DMS53 (cell line): ENCODE measurements at regions not wholly inside any gene's neighbourhood (a gene's known extent, or its start where the extent isn't known, plus 50 kb on each side); places are given as distances from the start of the nearest gene placed in this dataset.
"Not testable (repeated sequence)": the region's sequence is repeated elsewhere in the genome, so short reads cannot be mapped to it uniquely, and the experiment has no call there.

Experiments
- DNase-seq: peaks from one replicate; lab custom pipeline; 2025; lab: John Stamatoyannopoulos, UW

- no peak for DNase-seq
These were observed 124.2 kb downstream of the GALR1 start for GRCh38 chr18:77373730-77374445.

GRCh38 chr18:77374446-77374805 lies 124.8 kb downstream of the GALR1 start:
- no peak for DNase-seq

- no peak for DNase-seq
These were observed 126.5 kb downstream of the GALR1 start for GRCh38 chr18:77376043-77376732.

- DNase-seq, result no peak
These were observed 127.1 kb downstream of the GALR1 start for GRCh38 chr18:77376733-77377094.

- no peak for DNase-seq
These were observed 128.2 kb downstream of the GALR1 start for GRCh38 chr18:77377813-77378212.

- DNase-seq, result no peak
These were observed 130.4 kb downstream of the GALR1 start for GRCh38 chr18:77379976-77380509.

DNA sequence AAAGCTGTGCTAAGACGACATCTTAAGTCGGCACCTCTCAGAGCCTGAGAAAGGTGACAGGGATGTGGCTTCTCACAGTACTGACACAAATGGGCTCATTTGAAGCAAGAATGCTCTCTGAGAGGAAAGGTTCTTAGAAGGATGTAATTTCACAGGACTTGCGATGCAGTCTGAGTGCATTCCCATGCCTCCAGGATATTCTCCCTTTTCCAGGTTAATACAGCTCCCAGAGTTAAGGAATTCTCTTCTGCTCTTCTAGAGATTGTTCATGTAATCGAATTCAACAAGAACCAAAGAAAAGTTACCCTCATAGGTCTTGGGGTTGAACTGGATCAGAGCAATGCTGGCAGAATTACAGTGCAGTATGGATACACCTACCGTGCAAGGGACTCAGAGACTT lies 131.0 kb downstream of the GALR1 start:
- no peak for DNase-seq

- DNase-seq, result no peak
These were observed 142.7 kb downstream of the GALR1 start for GRCh38 chr18:77392321-77392720.

GRCh38 chr18:77393519-77393918 lies 143.9 kb downstream of the GALR1 start:
- DNase-seq, result no peak

DNA sequence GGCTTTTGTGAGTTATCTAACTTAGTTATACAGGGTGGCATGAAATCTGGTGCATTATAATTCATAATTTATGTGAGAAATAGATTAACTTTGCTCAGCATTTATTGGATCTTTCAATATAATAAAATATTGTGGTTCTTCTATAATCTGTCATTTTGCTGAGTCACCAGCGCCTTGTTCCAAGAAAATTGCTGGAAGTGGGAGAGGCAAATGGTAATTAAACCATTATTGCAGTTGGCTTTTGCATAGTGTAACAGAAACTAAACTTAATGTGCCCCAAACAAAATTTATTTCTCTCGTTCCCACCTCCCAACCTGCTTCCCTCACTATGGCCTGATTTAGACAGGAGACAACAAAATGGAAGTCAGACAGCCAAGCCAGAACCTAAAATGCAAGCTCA lies 146.3 kb downstream of the GALR1 start:
- no peak for DNase-seq

DNA sequence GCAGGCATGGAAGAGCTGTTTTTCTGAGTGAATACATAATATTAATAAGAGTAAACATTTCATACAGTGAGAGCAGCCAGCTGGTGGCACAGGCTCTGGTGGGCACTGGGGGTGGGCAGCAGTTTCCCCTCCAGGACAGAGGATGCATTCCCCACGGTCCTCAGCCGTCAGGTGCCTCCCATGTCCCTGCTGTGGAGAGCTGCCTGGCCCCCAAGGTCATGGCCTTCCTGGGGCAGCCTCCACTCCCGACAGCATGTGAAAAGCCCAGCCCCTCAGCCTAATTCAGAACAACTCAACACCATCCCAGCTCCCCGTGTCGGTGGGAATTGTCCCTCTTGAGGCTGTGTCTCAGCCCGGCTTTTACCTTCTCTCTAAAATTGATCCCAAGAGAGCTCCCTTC lies 147.4 kb downstream of the GALR1 start:
- DNase-seq, result no peak

DNA sequence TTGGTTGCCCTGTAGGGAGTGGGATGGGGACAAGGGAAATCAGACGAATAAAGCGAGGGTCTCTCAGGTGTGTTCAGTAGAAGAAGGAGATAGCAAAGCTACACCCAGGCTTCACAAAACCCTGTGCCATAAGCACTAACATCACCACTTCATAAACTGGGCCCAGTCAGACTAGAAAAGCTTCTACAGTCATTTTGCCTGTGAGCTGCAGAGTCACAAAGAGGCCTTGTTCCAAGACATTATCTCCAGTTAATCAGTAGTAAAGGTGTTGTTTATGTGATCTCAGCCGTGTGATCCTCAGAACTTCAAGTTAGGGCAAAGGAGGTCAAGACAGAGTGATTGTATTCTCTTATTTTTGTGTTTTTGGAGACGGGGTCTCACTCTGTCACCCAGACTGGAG lies 148.0 kb downstream of the GALR1 start:
- DNase-seq, result no peak

- no peak for DNase-seq
These were observed 150.9 kb downstream of the GALR1 start for GRCh38 chr18:77400561-77400960.

DNA sequence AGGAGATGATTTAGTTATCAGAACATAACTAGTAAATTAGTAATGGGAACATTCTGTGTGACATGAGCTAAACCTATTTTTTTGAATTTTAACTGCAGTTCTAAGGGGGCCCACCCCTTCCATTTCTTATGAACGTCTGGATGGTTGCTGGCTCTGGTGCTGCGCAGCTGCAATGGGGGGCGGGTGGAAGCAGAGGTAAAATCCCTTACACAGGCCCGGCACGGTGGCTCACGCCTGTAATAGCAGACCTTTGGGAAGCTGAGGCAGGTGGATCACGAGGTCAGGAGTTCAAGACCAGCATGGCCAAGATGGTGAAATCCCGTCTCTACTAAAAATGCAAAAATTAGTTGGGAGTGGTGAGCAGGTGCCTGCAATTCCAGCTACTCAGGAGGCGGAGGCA lies 151.5 kb downstream of the GALR1 start:
- no peak for DNase-seq

DNA sequence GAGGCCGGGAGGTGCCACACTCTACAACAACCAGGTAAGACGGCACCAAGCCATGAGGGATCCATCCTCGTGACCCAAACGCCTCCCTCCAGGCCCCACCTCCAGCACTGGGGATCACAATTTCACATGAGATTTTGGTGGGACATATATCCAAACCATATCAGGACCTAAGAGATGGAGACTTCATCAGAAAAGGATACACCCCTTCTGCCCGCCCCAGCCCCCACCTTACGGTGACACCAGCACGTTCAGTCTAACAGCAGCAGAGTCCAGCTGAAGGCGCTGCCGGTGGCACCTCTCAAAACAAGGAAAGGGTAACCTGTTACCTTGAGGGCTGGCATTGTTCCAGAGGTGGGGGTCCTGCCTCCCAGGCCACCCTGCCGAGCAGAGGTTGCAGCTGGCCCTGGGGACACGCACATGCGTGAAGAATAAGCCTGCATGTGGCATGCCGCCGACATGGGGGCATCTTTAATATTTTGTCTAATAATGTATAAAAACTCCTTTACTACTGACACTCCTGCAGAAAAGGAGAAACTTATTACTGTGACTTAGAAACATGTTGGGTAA lies 154.4 kb downstream of the GALR1 start:
- DNase-seq, result no peak

DNA sequence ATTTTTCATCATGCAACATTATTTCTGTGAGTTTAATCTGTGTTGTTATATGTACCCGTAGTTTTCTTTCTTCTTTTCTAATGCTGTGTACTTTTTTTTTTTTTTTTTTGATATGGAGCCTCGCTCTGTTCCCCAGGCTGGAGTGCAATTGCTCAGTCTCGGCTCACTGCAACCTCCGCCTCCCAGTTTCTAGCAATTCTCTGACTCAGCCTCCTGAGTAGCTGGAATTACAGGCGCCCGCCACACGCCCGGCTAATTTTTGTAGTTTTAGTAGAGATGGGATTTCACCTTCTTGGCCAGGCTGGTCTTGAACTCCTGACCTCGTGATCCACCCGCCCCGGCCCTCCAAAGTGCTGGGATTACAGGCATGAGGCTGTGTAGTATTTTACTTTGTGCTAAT lies 155.4 kb downstream of the GALR1 start:
- no peak for DNase-seq

GRCh38 chr18:77407733-77408132 lies 158.1 kb downstream of the GALR1 start:
- DNase-seq, result no peak

DNA sequence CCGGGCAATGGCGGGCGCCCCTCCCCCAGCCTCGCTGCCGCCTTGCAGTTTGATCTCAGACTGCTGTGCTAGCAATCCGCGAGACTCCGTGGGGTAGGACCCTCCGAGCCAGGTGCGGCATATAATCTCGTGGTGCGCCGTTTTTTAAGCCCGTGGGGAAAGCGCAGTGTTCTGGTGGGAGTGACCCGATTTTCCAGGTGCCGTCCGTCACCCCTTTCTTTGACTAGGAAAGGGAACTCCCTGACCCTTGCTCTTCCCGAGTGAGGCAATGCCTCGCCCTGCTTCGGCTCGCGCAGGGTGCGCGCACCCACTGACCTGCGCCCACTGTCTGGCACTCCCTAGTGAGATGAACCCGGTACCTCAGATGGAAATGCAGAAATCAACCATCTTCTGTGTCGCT lies 171.9 kb downstream of the GALR1 start:
- DNase-seq, result not testable (repeated sequence)

DNA sequence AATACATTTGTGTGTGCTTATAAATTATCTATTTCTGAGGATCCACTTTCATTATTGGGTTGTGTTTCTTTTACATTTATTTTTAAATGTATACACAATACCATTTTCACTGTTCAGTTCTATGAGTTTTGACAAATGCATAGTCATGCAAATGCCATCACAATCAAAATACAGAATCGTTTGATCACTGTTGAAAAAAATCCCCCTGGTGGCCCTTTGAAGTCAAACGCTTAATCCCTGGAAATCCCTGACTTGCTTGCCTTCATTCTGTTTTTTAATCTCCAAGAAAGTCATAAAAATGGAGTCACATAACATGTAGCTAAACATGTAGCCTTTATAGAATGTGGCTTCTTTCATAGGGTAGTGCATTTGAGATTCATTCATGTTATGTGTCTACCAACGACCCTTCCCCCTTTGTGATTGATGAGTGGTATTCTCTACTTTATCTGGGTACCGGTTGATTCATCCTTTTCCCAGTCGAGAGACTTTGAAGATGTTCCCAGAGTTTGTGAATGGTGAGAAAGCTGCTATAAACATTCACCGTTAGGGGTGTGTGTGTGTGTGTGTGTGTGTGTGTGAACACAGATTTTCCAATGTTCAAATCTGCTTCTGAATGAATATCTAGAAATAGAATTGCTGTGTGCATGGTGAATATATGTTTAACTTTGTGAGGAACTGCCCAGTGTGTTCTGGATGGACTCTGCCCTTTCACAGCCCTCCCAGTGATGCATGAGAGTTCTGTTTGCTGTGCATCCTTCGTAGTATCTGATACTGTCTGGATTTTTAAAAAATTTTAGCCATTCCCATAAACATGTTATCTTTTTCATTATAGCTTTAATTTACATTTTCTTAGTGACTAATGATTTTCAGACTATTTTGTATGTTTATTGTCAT lies 173.6 kb downstream of the GALR1 start:
- DNase-seq, result peak; percentile 15

GRCh38 chr18:77433076-77433475 lies 183.4 kb downstream of the GALR1 start:
- no peak for DNase-seq

GRCh38 chr18:77439888-77440287 lies 190.2 kb downstream of the GALR1 start:
- no peak for DNase-seq

GRCh38 chr18:77442393-77442792 lies 192.7 kb downstream of the GALR1 start:
- DNase-seq, result no peak
